Neuron (in vitro differentiated cells): ENCODE measurements at regions not wholly inside any gene's neighbourhood (a gene's known extent, or its start where the extent isn't known, plus 50 kb on each side); places are given as distances from the start of the nearest gene placed in this dataset.

Source experiments
- H2AFZ ChIP-seq: one replicate; pipeline ENCODE4 v1.6.1; 2013; ENCODE audit warnings: low read depth, mild to moderate bottlenecking, inconsistent platforms, low read length, moderate library complexity
- H3K27me3 ChIP-seq: one replicate; pipeline ENCODE4 v1.6.1; 2013; ENCODE audit warnings: low read length; ENCODE audit not compliant: insufficient read depth
- H3K36me3 ChIP-seq: one replicate; pipeline ENCODE4 v1.6.1; 2013; ENCODE audit warnings: low read length; ENCODE audit not compliant: insufficient read depth
- H3K4me1 ChIP-seq: one replicate; pipeline ENCODE4 v1.6.1; 2013; ENCODE audit warnings: low read length; ENCODE audit not compliant: insufficient read depth
- H3K4me3 ChIP-seq: 2 replicates; pipeline ENCODE4 v1.5.1; 2013; ENCODE audit warnings: mild to moderate bottlenecking, low read length, moderate library complexity
- H3K9me3 ChIP-seq: one replicate; pipeline ENCODE4 v1.6.1; 2013; ENCODE audit warnings: low read length

DNA sequence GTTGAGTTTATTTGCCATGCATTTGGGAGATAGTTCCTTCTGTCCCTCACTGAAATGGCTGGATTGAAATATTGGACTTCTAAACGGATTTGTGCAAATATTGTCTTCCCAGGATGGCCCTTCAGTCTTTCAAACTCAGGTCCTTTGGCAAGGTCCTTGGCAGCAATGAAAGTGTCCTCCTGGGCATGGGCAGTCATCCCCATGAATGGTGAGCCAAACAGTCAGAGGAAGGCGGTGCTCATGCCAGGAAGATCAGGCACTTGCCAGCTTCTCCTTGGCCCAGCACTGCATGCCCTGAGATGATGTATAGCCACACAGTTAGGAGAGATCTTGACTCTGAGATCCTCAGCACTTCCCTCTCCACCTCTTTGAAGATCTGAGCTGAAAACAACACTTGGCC lies 221.4 kb upstream of the KLF4 start:
- Histone ChIP-seq H3K4me1 (no peaks in the 10 kb centered on the region), H3K27me3 (no peaks in the 10 kb centered on the region), H3K36me3 (no peaks in the 10 kb centered on the region), H3K4me3 (no peak overlapping the region), H2AFZ (no peak overlapping the region), H3K9me3 (no peaks in the 10 kb centered on the region)

DNA sequence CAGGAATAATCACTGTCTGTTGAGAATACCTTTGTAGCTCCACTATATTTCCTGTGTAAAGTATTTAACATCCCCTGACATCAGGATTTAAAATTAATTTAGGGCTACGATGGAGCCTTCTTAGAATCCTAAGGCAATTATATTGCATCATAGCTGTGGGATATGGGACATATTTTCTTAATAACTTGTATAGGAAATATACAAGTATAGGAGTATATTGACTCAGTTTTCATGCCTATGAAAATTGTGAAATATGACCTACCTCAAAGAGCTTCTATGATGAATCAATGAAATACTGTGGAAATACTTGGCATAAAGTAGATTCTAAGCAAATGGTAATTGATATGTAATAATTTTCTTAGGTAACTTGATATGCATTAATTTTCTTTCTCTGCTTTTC lies 221.0 kb upstream of the KLF4 start:
- Histone ChIP-seq H3K36me3 (no peaks in the 10 kb centered on the region), H2AFZ (no peak overlapping the region), H3K4me1 (no peaks in the 10 kb centered on the region), H3K9me3 (no peaks in the 10 kb centered on the region), H3K27me3 (no peaks in the 10 kb centered on the region), H3K4me3 (no peak overlapping the region)

GRCh38 chr9:107708791-107709190 lies 219.2 kb upstream of the KLF4 start:
- Histone ChIP-seq H3K36me3 (no peaks in the 10 kb centered on the region), H3K9me3 (no peaks in the 10 kb centered on the region), H2AFZ (no peak overlapping the region), H3K4me1 (no peaks in the 10 kb centered on the region), H3K4me3 (no peak overlapping the region), H3K27me3 (no peaks in the 10 kb centered on the region)

GRCh38 chr9:107707915-107708441 lies 218.4 kb upstream of the KLF4 start:
- H3K4me3 ChIP-seq = no peak overlapping the region
- H3K4me1 ChIP-seq = no peaks in the 10 kb centered on the region
- H3K9me3 ChIP-seq = no peaks in the 10 kb centered on the region
- H2AFZ ChIP-seq = no peak overlapping the region
- no peaks in the 10 kb centered on the region for H3K36me3 ChIP-seq
- no peaks in the 10 kb centered on the region for H3K27me3 ChIP-seq

DNA sequence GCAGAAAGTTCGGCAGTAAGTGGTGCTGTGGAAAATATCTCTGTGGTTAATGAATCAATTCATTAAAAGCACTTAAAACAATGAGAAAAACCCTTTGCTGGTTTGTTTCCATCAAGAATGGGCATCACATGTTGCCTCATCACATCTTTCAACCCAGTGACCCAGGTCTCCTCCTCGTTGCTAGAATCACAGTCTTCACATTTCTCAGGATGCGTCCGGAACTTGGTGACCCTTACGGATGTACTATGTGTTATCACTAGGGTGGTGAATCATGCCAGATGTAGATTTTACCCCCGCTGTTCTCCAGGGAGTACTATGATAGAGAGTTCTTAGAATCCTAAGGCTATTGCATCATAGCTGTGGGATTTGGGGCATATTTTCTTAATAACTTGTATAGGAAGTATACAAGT lies 217.9 kb upstream of the KLF4 start:
- Histone ChIP-seq H3K4me3 (no peak overlapping the region), H3K9me3 (no peaks in the 10 kb centered on the region), H2AFZ (no peak overlapping the region), H3K36me3 (no peaks in the 10 kb centered on the region), H3K4me1 (no peaks in the 10 kb centered on the region), H3K27me3 (no peaks in the 10 kb centered on the region)

DNA sequence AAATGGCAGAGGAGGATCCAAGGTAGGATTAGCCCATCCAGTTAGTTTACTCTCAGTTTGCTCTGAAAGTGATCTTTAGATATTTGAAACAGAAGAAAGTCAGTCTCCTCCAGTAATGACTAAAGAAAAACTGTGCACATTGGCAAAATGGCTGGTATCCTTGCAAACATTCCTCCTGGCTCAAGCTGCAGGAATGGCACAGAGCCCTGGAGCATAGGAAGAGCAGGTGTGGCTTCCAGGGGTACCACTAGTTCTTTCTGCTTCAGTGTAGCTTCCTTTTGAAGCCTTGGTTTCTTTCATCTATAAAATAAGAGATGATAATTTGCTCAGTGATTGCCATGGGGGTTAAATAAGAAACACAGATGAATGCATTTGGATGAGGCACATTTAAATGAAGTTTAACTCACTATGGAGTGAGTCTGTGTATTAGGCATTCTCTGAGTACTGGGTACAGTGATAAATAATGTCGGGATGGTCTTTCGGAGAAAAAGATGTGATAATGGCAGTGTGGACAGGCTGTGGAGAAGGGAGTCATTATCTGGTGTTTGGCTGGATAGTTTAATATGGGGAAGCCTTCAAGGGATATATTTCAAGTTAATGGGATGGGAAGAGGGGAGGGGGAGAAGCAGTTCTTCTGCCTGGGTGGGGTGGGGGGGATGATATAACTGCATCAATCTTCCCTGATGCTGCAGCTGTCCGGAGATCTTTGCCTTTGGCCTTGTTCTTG lies 217.3 kb upstream of the KLF4 start:
- no peaks in the 10 kb centered on the region for H3K4me1 ChIP-seq
- H3K4me3 ChIP-seq = no peak overlapping the region
- H3K36me3 ChIP-seq = no peaks in the 10 kb centered on the region
- no peaks in the 10 kb centered on the region for H3K27me3 ChIP-seq
- no peak overlapping the region for H2AFZ ChIP-seq
- no peaks in the 10 kb centered on the region for H3K9me3 ChIP-seq

- H3K4me3 ChIP-seq = no peak overlapping the region
- H3K4me1 ChIP-seq = no peaks in the 10 kb centered on the region
- no peaks in the 10 kb centered on the region for H3K27me3 ChIP-seq
- no peaks in the 10 kb centered on the region for H3K9me3 ChIP-seq
- no peaks in the 10 kb centered on the region for H3K36me3 ChIP-seq
- H2AFZ ChIP-seq = no peak overlapping the region
Measured at GRCh38 chr9:107705521-107705920, 216.0 kb upstream of the KLF4 start.

GRCh38 chr9:107704774-107705173 lies 215.2 kb upstream of the KLF4 start:
- Histone ChIP-seq H3K36me3 (no peaks in the 10 kb centered on the region), H2AFZ (no peak overlapping the region), H3K4me3 (no peak overlapping the region), H3K9me3 (no peaks in the 10 kb centered on the region), H3K27me3 (no peaks in the 10 kb centered on the region), H3K4me1 (no peaks in the 10 kb centered on the region)

DNA sequence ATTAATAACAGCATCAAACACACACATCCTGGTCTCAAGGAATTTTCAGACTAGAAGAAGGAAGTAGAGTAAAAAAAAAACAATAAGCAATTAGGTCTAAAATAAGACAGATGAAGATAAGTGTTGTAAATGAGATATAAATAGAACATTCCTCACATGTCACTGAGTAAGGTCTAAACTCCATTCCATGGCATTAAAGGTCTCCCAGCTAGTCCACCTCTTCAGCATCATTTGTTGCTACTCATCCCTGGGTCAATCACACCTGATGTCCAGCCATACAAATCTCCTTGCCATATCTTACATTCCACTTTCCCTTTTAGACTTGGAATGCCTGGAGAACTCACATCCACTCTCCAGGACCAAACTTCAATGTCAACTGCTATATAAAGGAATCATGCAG lies 214.1 kb upstream of the KLF4 start:
- Histone ChIP-seq H2AFZ (no peak overlapping the region), H3K9me3 (no peaks in the 10 kb centered on the region), H3K4me3 (no peak overlapping the region), H3K4me1 (no peaks in the 10 kb centered on the region), H3K27me3 (no peaks in the 10 kb centered on the region), H3K36me3 (no peaks in the 10 kb centered on the region)

DNA sequence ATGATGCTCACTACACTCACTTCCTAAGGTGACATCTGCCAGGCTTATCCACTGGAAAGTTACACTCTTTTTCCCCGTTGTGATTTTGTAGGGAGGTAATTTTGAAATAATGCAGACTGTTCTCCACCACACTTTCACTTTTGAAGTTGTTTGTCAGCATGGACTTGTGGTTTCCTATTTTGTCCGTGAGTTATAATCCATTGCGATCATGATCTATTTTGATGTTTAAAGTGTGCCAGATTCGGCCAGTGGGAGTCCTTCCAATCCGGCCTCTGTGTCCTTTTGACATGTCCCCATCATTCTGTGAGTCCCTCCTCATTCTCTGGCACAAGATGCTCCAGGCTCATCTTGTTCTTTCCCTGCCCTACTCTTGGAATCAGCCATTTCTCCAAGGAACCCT lies 211.3 kb upstream of the KLF4 start:
- Histone ChIP-seq H3K27me3 (no peaks in the 10 kb centered on the region), H3K9me3 (no peaks in the 10 kb centered on the region), H3K4me3 (no peak overlapping the region), H3K4me1 (no peaks in the 10 kb centered on the region), H2AFZ (no peak overlapping the region), H3K36me3 (no peaks in the 10 kb centered on the region)

DNA sequence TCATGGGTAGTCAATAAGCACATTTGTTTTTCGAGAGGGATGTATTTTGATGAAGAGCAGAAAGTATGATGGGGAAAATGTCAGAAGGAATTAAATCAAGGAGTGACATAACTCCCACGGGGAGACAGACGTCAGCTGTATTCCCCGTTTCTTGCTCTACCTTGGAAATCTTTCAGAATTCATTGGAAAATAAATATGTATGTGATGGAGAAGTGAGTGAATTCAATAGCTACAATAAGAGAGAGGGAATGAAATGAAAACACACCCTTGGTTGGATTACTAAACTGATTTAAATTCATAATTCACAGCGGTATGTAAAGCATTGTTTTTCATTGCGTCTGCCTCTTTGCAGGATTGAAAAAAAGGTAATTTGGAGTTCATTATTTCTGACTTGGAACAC lies 209.7 kb upstream of the KLF4 start:
- H2AFZ ChIP-seq = no peak overlapping the region
- H3K4me1 ChIP-seq = no peaks in the 10 kb centered on the region
- no peaks in the 10 kb centered on the region for H3K9me3 ChIP-seq
- no peak overlapping the region for H3K4me3 ChIP-seq
- no peaks in the 10 kb centered on the region for H3K27me3 ChIP-seq
- H3K36me3 ChIP-seq = no peaks in the 10 kb centered on the region

- H2AFZ ChIP-seq = no peak overlapping the region
- H3K4me3 ChIP-seq = no peak overlapping the region
- H3K4me1 ChIP-seq = no peaks in the 10 kb centered on the region
- no peaks in the 10 kb centered on the region for H3K27me3 ChIP-seq
- H3K36me3 ChIP-seq = no peaks in the 10 kb centered on the region
- H3K9me3 ChIP-seq = no peaks in the 10 kb centered on the region
Measured at GRCh38 chr9:107698779-107699178, 209.2 kb upstream of the KLF4 start.

GRCh38 chr9:107696302-107696701 lies 206.7 kb upstream of the KLF4 start:
- H3K9me3 ChIP-seq = no peaks in the 10 kb centered on the region
- H3K4me3 ChIP-seq = no peak overlapping the region
- H3K4me1 ChIP-seq = no peaks in the 10 kb centered on the region
- no peak overlapping the region for H2AFZ ChIP-seq
- no peaks in the 10 kb centered on the region for H3K36me3 ChIP-seq
- no peaks in the 10 kb centered on the region for H3K27me3 ChIP-seq

DNA sequence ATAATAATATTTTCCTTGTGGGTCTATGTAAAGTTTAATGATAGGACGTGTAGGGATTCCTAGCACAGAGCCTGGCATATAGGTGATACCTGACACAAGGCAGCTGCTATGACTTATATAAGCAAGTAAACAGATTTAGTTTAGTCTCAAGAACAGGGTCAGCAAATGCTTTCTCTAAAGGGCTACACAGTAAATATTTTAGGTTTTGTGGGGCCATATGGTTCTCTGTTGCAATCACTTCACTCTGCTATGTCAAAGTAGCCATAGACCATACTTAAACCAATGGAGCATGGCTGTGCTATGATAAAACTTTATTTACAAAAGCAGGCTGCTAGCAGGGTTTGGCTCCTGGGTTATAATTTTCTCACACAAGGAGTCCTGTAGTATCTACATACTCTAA lies 204.8 kb upstream of the KLF4 start:
- Histone ChIP-seq H3K9me3 (no peaks in the 10 kb centered on the region), H2AFZ (no peak overlapping the region), H3K4me3 (no peak overlapping the region), H3K36me3 (no peaks in the 10 kb centered on the region), H3K27me3 (no peaks in the 10 kb centered on the region), H3K4me1 (no peaks in the 10 kb centered on the region)
